Gastrocnemius medialis (tissue), 4 donors: ENCODE measurements at regions not wholly inside any gene's neighbourhood (a gene's known extent, or its start where the extent isn't known, plus 50 kb on each side); places are given as distances from the start of the nearest gene placed in this dataset.

Source experiments
- ATAC-seq, 2 donors: fragments of 150-250 bp; one replicate each; pipeline ENCODE4 v1.9.1; 2016
- DNase-seq, 2 donors: peaks; one replicate each; pipeline ENCODE4 v3.0.0-alpha.2; 2019
- H3K27ac ChIP-seq, 4 donors: fragments of 200-600 bp; sonication (generic); 1 replicate in 1 of 4; 2 replicates in 3 of 4; pipeline ENCODE4 v1.5.1; 2016 to 2018; ENCODE audit warnings: mild to moderate bottlenecking in 2 of 4, moderate library complexity in 1 of 4
- H3K27me3 ChIP-seq, 3 donors: fragments of 200-600 bp; sonication (generic) in 2 of 3; 1 replicate in 1 of 3; 2 replicates in 2 of 3; pipeline versions ENCODE4 v1.5.1 to v1.6.0; 2016 to 2019; ENCODE audit warnings: mild to moderate bottlenecking in 1 of 3, moderate library complexity in 1 of 3
- H3K36me3 ChIP-seq, 2 donors: fragments of 200-600 bp; sonication (generic) in 1 of 2; one replicate each; pipeline ENCODE4 v1.5.1; 2017 to 2018
- H3K4me1 ChIP-seq, 2 donors: fragments of 200-600 bp; sonication (generic) in 1 of 2; one replicate each; pipeline ENCODE4 v1.5.1; 2016 to 2017; ENCODE audit warnings: mild to moderate bottlenecking in 2 of 2
- H3K4me3 ChIP-seq, 4 donors: fragments of 200-600 bp; sonication (generic) in 3 of 4; 1 replicate in 1 of 4; 2 replicates in 3 of 4; pipeline ENCODE4 v1.5.1; 2016 to 2019; ENCODE audit warnings: mild to moderate bottlenecking in 2 of 4
- H3K9me3 ChIP-seq, 3 donors: fragments of 200-600 bp; sonication (generic) in 2 of 3; 1 replicate in 1 of 3; 2 replicates in 2 of 3; pipeline ENCODE4 v1.5.1; 2016 to 2019
- CTCF ChIP-seq, 5 experiments: fragments of 450-650 bp in 3 of 5; fragments of 200-600 bp in 2 of 5; sonication (generic) in 2 of 5; IDR thresholded peaks in 4 of 5; conservative IDR thresholded peaks in 1 of 5; 1 replicate in 4 of 5; 2 replicates in 1 of 5; pipeline ENCODE4 v1.5.1; 2016 to 2019; ENCODE audit warnings: antibody characterized with exemption in 5 of 5, mild to moderate bottlenecking in 3 of 5, moderate library complexity in 3 of 5
- POLR2A ChIP-seq, 2 donors: fragments of 450-650 bp; IDR thresholded peaks; one replicate each; pipeline ENCODE4 v1.6.1; 2017; ENCODE audit warnings: antibody characterized with exemption in 2 of 2, mild to moderate bottlenecking in 2 of 2, moderate library complexity in 2 of 2
- in situ Hi-C, 4 donors: fragments of 200-750 bp; cut with MboI; loops; one replicate each; pipeline versions ENCODE4 v1.15.0 to v1.8.0; 2017; ENCODE audit warnings: low sequenced_read_pairs in 4 of 4
- intact Hi-C: fragments of 100-400 bp; cut with DNase I; formaldehyde crosslinking; loops from one replicate; pipeline ENCODE4 v1.15.1; 2023; ENCODE audit warnings: low total_unique reads

DNA sequence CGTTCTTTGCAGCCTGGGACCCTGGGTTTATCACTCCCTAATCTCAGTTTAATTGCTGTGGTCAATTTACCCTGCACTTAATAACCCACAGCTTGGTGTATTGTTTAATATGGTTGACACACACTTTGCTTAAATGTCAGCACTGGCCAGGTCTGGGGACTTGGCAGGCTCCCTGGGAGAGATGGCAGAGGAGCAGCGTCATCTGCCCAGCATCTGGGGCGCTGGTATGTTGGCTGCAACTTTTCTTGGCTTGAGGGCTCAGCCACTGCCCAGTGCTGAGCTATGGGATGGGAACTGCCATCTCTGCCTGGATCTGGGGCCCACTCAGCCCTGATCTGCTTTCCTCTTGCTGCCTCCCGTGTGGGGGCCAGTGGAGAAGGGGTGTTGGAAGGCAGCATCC, 115.7 kb upstream of the IRX3 start:
- Histone ChIP-seq H3K9me3 (no peaks in the 10 kb centered on the region), H3K27ac (no peak overlapping the region), H3K4me1 (no peaks in the 10 kb centered on the region), H3K36me3 (no peaks in the 10 kb centered on the region), H3K27me3 (no peaks in the 10 kb centered on the region), H3K4me3 (no peak overlapping the region)
- ATAC-seq: peak in 1 of 2 donors; percentile 54
- intact Hi-C loops: no loop called here
- in situ Hi-C loops: loop anchor here in 1 of 4 donors (10.0 kb wide), 1 partner anchor 63 kb away; no protein-coding TSS in a partner anchor
- no peak for TF ChIP-seq CTCF (IDR thresholded peaks at IDR 0.05 in 4 of 5, conservative IDR thresholded peaks at IDR 0.05 in 1 of 5)
- no peak for TF ChIP-seq POLR2A (IDR thresholded peaks at IDR 0.05)
- DNase-seq: no peak

DNA sequence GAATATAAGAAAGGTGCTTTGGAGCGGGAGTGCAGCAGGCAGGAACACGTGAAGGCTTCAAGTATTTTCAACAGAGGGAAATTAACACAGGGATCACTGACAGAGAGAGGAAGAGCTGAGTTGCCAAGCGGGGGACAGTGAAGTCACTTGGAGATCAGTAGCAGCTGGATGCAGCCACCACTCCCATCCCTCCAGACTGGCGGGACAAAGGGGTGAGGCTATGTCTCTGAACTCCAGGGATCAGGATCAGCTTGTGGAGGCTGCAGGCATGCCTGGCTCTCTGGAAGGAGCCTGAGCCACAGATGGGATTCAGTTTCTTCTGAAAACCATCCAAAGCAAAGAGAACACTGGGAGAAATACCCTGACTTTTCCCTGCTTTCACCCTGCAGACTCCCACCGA, 113.7 kb upstream of the IRX3 start:
- DNase-seq: no peak
- ATAC-seq: no peak
- H3K4me3 ChIP-seq: no peak overlapping the region
- H3K36me3 ChIP-seq: no peaks in the 10 kb centered on the region
- in situ Hi-C loops (loop anchor here in 1 of 4 donors (10.0 kb wide), 1 partner anchor 65 kb away; no protein-coding TSS in a partner anchor), intact Hi-C loops (no loop called here)
- TF ChIP-seq POLR2A (IDR thresholded peaks at IDR 0.05): no peak
- TF ChIP-seq CTCF (IDR thresholded peaks at IDR 0.05 in 4 of 5, conservative IDR thresholded peaks at IDR 0.05 in 1 of 5): no peak
- no peaks in the 10 kb centered on the region for H3K27me3 ChIP-seq
- H3K9me3 ChIP-seq: no peaks in the 10 kb centered on the region
- H3K4me1 ChIP-seq: no peaks in the 10 kb centered on the region
- H3K27ac ChIP-seq: no peak overlapping the region

GRCh38 chr16:54398986-54399385, 112.4 kb upstream of the IRX3 start:
- Histone ChIP-seq H3K36me3 (no peaks in the 10 kb centered on the region), H3K27me3 (no peaks in the 10 kb centered on the region), H3K9me3 (no peaks in the 10 kb centered on the region), H3K4me3 (no peak overlapping the region), H3K27ac (no peak overlapping the region), H3K4me1 (no peaks in the 10 kb centered on the region)
- ATAC-seq (no peak), DNase-seq (no peak)
- TF ChIP-seq CTCF (IDR thresholded peaks at IDR 0.05 in 4 of 5, conservative IDR thresholded peaks at IDR 0.05 in 1 of 5) (no peak), POLR2A (IDR thresholded peaks at IDR 0.05) (no peak)
- intact Hi-C loops (no loop called here), in situ Hi-C loops (no loop called here)

DNA sequence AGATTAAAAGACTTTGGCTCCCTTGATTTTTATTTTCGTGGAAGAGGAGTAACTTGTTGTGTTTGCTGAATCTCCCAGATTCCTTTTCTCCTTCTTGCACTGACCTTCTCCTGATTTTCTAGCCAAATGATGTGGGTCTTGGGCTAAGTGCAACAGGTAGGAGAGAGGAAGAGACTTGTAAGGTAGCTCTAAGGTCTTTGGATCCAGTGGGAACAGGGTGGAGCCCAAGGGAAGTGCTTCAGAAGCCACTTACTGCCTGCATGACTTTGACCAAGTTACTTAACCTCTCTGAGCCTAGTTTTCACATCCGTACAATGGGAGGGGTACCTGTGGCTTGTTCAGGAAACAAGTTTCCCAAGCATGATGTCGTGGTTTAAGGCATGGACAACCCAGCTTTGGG, 111.3 kb upstream of the IRX3 start:
- H3K36me3 ChIP-seq: no peaks in the 10 kb centered on the region
- no peak for ATAC-seq

More for the DNA sequence above, 111.3 kb upstream of the IRX3 start:
- H3K4me3 ChIP-seq: no peak overlapping the region
- no peak for TF ChIP-seq POLR2A (IDR thresholded peaks at IDR 0.05)
- no peak for TF ChIP-seq CTCF (IDR thresholded peaks at IDR 0.05 in 4 of 5, conservative IDR thresholded peaks at IDR 0.05 in 1 of 5)
- in situ Hi-C loops: no loop called here
- no peaks in the 10 kb centered on the region for H3K27me3 ChIP-seq
- no peaks in the 10 kb centered on the region for H3K4me1 ChIP-seq
- intact Hi-C loops: no loop called here
- H3K9me3 ChIP-seq: no peaks in the 10 kb centered on the region
- no peak for DNase-seq
- no peak overlapping the region for H3K27ac ChIP-seq
